ENCODE measurements at regions not wholly inside any gene's neighbourhood (a gene's known extent, or its start where the extent isn't known, plus 50 kb on each side); places are given as distances from the start of the nearest gene placed in this dataset.

DNA sequence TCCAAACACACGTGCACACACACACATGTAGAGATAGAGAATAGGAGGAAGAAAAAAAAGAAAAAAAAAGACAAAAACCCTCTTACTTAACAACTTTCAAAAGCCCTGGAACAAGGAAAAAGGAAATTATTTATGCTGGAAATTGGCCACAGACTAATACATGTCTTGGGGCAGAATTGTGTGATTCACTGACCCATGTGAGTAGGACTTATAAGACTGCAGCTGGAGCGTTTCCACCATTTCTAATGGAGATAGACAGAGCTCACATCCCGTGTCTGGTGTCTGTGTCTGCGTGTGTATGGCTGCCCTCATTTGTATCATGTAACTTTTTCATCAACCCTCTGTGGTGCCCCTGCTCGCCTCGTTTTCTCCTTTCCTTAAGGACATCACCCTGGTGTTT, 99.8 kb upstream of the PDE10A start:
- Mint-ChIP-seq H3K4me1 (no peaks in the 10 kb centered on the region), H3K27ac (no peak overlapping the region), H3K27me3 (ENCODE audit: low read depth) (no peaks in the 10 kb centered on the region), H3K4me3 (no peak overlapping the region), H3K36me3 (no peaks in the 10 kb centered on the region; the same call in 1 of the 2 replicates), H3K9me3 (peaks cover 5% of the 10 kb centered on the region)
- ChIA-PET CTCF (no interaction called here), POLR2A (no interaction called here)
- no peak for TF ChIP-seq ESRRA (CRISPR knock-in tag; IDR thresholded peaks at IDR 0.05; ENCODE audit: borderline replicate concordance)
- TF ChIP-seq, protein P1, sequence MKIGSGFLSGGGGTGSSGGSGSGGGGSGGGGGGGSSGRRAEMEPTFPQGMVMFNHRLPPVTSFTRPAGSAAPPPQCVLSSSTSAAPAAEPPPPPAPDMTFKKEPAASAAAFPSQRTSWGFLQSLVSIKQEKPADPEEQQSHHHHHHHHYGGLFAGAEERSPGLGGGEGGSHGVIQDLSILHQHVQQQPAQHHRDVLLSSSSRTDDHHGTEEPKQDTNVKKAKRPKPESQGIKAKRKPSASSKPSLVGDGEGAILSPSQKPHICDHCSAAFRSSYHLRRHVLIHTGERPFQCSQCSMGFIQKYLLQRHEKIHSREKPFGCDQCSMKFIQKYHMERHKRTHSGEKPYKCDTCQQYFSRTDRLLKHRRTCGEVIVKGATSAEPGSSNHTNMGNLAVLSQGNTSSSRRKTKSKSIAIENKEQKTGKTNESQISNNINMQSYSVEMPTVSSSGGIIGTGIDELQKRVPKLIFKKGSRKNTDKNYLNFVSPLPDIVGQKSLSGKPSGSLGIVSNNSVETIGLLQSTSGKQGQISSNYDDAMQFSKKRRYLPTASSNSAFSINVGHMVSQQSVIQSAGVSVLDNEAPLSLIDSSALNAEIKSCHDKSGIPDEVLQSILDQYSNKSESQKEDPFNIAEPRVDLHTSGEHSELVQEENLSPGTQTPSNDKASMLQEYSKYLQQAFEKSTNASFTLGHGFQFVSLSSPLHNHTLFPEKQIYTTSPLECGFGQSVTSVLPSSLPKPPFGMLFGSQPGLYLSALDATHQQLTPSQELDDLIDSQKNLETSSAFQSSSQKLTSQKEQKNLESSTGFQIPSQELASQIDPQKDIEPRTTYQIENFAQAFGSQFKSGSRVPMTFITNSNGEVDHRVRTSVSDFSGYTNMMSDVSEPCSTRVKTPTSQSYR (CRISPR knock-in tag; IDR thresholded peaks at IDR 0.05), result no peak
- TF ChIP-seq, protein P2, sequence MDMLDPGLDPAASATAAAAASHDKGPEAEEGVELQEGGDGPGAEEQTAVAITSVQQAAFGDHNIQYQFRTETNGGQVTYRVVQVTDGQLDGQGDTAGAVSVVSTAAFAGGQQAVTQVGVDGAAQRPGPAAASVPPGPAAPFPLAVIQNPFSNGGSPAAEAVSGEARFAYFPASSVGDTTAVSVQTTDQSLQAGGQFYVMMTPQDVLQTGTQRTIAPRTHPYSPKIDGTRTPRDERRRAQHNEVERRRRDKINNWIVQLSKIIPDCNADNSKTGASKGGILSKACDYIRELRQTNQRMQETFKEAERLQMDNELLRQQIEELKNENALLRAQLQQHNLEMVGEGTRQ (CRISPR knock-in tag; IDR thresholded peaks at IDR 0.05), result no peak
- DNase-seq (ENCODE audit: low spot score) (no peak), ATAC-seq (no peak)

DNA sequence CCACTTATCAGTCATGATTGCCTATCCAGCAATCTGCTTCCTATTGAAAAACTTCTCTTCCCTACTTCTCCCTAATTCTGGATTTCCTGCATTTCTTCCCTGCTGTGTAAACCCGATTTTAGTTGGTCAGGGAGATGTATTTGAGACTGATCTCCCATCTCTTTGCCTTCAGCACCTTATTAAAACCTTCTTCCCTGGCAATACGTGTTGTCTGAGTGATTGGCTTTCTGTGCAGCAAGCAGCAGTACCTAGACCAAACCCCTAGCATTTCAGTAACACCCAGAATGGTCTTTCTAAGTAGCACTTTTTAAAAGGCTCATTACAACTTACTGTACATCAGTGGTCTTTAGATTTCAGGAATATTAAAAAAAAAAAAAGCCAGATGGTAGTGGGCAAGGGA, 99.1 kb upstream of the PDE10A start:
- CTCF ChIA-PET, result no interaction called here
- Mint-ChIP-seq H3K9me3 (peaks cover 5% of the 10 kb centered on the region), H3K4me3 (no peak overlapping the region), H3K27me3 (ENCODE audit: low read depth) (no peaks in the 10 kb centered on the region), H3K36me3 (no peaks in the 10 kb centered on the region; the same call in 1 of the 2 replicates), H3K4me1 (no peaks in the 10 kb centered on the region), H3K27ac (no peak overlapping the region)
- no peak for TF ChIP-seq ELF4 (CRISPR knock-in tag; IDR thresholded peaks at IDR 0.05; ENCODE audit: low read depth)
- DNase-seq (ENCODE audit: low spot score) (no peak), ATAC-seq (no peak)
- POLR2A ChIA-PET, result no interaction called here

DNA sequence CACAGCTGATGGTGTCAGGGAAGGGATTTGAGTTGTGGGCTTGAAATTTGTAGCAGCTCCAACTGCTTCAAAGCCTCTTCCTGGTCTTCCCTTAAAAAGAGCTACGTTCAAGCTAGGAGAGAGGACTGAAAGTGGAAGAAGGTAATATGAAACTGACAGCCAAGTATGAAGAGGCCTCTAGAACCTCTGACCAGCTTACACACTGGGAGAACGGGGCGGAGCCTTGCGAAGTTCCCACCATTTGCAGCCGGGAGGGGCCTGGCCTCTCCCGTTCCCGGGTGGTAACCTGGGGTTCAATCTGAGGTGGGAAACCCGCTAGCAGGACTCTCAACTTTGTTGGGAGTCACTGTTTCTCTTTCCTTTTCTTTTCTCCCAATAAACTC, 97.8 kb upstream of the PDE10A start:
- TF ChIP-seq ZNF317 (CRISPR knock-in tag; IDR thresholded peaks at IDR 0.05; ENCODE audit: borderline replicate concordance, low read depth) (no peak), IRF2 (CRISPR knock-in tag; IDR thresholded peaks at IDR 0.05; ENCODE audit: borderline replicate concordance, low read depth) (no peak), CBFB (CRISPR knock-in tag; IDR thresholded peaks at IDR 0.05; ENCODE audit: low read depth) (no peak), FOXJ3 (CRISPR knock-in tag; IDR thresholded peaks at IDR 0.05; ENCODE audit: borderline replicate concordance) (no peak), HMGA2 (CRISPR knock-in tag; IDR thresholded peaks at IDR 0.05) (no peak)
- TF ChIP-seq, protein P3, sequence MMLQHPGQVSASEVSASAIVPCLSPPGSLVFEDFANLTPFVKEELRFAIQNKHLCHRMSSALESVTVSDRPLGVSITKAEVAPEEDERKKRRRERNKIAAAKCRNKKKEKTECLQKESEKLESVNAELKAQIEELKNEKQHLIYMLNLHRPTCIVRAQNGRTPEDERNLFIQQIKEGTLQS (CRISPR knock-in tag; conservative IDR thresholded peaks at IDR 0.05), result no peak
- TF ChIP-seq, protein P4, sequence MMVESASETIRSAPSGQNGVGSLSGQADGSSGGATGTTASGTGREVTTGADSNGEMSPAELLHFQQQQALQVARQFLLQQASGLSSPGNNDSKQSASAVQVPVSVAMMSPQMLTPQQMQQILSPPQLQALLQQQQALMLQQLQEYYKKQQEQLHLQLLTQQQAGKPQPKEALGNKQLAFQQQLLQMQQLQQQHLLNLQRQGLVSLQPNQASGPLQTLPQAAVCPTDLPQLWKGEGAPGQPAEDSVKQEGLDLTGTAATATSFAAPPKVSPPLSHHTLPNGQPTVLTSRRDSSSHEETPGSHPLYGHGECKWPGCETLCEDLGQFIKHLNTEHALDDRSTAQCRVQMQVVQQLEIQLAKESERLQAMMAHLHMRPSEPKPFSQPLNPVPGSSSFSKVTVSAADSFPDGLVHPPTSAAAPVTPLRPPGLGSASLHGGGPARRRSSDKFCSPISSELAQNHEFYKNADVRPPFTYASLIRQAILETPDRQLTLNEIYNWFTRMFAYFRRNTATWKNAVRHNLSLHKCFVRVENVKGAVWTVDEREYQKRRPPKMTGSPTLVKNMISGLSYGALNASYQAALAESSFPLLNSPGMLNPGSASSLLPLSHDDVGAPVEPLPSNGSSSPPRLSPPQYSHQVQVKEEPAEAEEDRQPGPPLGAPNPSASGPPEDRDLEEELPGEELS (CRISPR knock-in tag; IDR thresholded peaks at IDR 0.05), result no peak
- ATAC-seq (no peak; the same call in 1 of the 2 replicates), DNase-seq (ENCODE audit: low spot score) (no peak)
- Mint-ChIP-seq H3K4me3 (no peak overlapping the region), H3K4me1 (peaks cover under 1% of the 10 kb centered on the region; the same call in 1 of the 2 replicates), H3K27me3 (ENCODE audit: low read depth) (no peaks in the 10 kb centered on the region), H3K9me3 (peaks cover 5% of the 10 kb centered on the region), H3K27ac (no peak overlapping the region), H3K36me3 (no peaks in the 10 kb centered on the region; the same call in 1 of the 2 replicates)
- ChIA-PET CTCF (no interaction called here), POLR2A (no interaction called here)

DNA sequence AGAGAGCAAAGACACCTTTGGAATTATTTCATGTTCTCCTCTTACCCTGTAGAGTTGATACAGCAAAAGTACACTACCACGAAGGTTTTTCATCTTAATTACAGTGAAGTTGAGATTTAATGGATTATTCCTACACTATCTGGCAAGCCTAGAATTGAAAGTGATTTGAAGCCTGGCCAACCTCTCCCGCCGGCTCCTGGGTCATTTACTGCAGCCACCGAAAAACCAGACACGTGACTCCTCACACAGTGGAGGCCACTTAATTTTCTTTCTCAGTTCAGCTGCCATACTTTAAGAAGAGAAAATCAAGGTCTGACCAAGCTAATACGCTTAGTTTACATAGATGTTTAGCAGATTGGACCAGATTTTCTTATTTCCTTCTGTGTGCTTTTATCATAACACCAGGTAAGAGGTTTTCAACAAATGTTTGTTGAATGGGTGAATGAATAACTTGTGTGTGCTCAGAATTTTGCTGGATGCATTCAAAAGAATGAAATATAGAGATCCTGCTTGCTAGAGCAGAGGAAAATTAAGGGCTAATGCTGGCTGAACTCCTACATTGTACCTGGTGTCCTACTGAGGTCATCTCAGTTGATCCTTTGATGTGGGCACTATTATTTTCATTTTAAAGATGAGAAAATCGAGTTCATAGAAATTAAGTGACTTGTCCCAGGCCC, 97.2 kb upstream of the PDE10A start:
- TF ChIP-seq ZNF396 (CRISPR knock-in tag; IDR thresholded peaks at IDR 0.05; ENCODE audit: borderline replicate concordance) (no peak), MXD4 (CRISPR knock-in tag; IDR thresholded peaks at IDR 0.05; ENCODE audit: borderline replicate concordance) (no peak), EMX1 (CRISPR knock-in tag; IDR thresholded peaks at IDR 0.05) (no peak), JAZF1 (CRISPR knock-in tag; IDR thresholded peaks at IDR 0.05) (no peak), ZNF263 (CRISPR knock-in tag; IDR thresholded peaks at IDR 0.05; ENCODE audit: low read depth) (no peak), OVOL2 (CRISPR knock-in tag; IDR thresholded peaks at IDR 0.05; ENCODE audit: borderline replicate concordance) (no peak)
- TF ChIP-seq, protein P3 (CRISPR knock-in tag; conservative IDR thresholded peaks at IDR 0.05), result no peak
- TF ChIP-seq, protein P5, sequence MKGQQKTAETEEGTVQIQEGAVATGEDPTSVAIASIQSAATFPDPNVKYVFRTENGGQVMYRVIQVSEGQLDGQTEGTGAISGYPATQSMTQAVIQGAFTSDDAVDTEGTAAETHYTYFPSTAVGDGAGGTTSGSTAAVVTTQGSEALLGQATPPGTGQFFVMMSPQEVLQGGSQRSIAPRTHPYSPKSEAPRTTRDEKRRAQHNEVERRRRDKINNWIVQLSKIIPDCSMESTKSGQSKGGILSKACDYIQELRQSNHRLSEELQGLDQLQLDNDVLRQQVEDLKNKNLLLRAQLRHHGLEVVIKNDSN (CRISPR knock-in tag; IDR thresholded peaks at IDR 0.05), result no peak
- TF ChIP-seq, protein P6, sequence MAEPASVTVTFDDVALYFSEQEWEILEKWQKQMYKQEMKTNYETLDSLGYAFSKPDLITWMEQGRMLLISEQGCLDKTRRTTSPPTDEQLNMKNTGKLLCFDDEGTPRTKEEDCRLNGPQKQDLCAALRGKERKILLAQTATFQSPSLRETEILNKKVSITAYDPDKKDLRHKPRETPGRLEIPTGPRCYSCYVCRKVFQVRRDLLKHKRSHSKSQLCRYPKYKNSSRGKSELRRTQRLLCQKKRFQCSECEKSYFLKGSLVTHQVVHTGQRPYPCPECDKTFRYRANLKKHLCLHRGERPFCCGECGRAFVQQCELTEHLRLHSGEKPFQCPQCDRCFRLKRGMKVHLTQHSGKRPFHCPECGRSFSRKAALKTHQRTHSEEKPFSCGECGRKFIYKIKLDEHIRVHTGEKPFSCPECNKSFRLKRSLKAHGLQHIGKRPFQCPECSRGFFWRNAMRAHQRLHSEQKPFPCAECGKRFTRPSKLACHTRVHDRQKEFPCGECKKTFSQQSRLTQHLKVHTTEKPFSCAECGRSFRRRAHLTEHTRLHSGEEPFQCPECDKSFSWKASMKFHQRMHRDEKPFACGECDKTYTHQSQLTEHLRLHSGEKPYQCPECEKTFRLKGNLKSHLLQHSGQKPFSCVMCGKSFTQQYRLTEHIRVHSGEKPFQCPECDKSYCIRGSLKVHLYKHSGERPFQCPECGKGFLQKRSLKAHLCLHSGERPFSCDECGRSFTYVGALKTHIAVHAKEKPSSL (CRISPR knock-in tag; conservative IDR thresholded peaks at IDR 0.05), result no peak
- Mint-ChIP-seq H3K27me3 (ENCODE audit: low read depth) (no peaks in the 10 kb centered on the region), H3K9me3 (peaks cover 5% of the 10 kb centered on the region), H3K4me1 (peaks cover 6% of the 10 kb centered on the region), H3K4me3 (no peak overlapping the region), H3K36me3 (no peaks in the 10 kb centered on the region; the same call in 1 of the 2 replicates), H3K27ac (no peak overlapping the region)
- ATAC-seq (no peak), DNase-seq (ENCODE audit: low spot score) (no peak)
- ChIA-PET CTCF (no interaction called here), POLR2A (no interaction called here)
